K562 (cell line): ENCODE measurements at regions not wholly inside any gene's neighbourhood (a gene's known extent, or its start where the extent isn't known, plus 50 kb on each side); places are given as distances from the start of the nearest gene placed in this dataset.
A peak's percentile ranks its signal among the peaks of the same experiment; 100 is the strongest.

ENCODE experiments used
- ARID1B ChIP-seq: fragments of 450-650 bp; IDR thresholded peaks from 2 replicates; pipeline ENCODE4 v1.6.1; 2016; ENCODE audit warnings: antibody characterized with exemption, mild to moderate bottlenecking, inconsistent platforms
- CBFA2T2 ChIP-seq: fragments of 450-650 bp; conservative IDR thresholded peaks from 2 replicates; pipeline ENCODE4 v1.6.1; 2017; ENCODE audit warnings: mild to moderate bottlenecking
- CCNT2 ChIP-seq: IDR thresholded peaks from 2 replicates; pipeline ENCODE4 v1.6.1; 2011; ENCODE audit warnings: borderline replicate concordance, low read depth, mild to moderate bottlenecking, moderate library complexity, mixed read lengths, low read length; ENCODE audit not compliant: insufficient read length; ENCODE audit errors: extremely low read depth
- CREM ChIP-seq: IDR thresholded peaks from 2 replicates; pipeline ENCODE4 v1.6.1; 2014; ENCODE audit warnings: antibody characterized with exemption, low read depth
- CSDE1 ChIP-seq, 2 experiments: fragments of 450-650 bp; IDR thresholded peaks; 2 replicates each; pipeline ENCODE4 v1.6.1; 2016; ENCODE audit warnings: mild to moderate bottlenecking in 1 of 2
- ELF1 ChIP-seq: fragments of 200-800 bp; sonication (Bioruptor generic); IDR thresholded peaks from 2 replicates; pipeline ENCODE4 v1.6.1; 2016; ENCODE audit warnings: missing genetic modification characterization, missing compliant biosample characterization
- ETV1 ChIP-seq: fragments of 450-650 bp; conservative IDR thresholded peaks from 2 replicates; pipeline ENCODE4 v1.6.1; 2016; ENCODE audit warnings: missing genetic modification characterization, control low read depth, low read depth, missing compliant biosample characterization
- FOXJ2 ChIP-seq: fragments of 200-800 bp; sonication (Bioruptor generic); IDR thresholded peaks from 2 replicates; pipeline ENCODE4 v1.6.1; 2016; ENCODE audit warnings: missing genetic modification characterization, missing compliant biosample characterization
- MECOM ChIP-seq: fragments of 250-450 bp; sonication (Bioruptor Pico); IDR thresholded peaks from 2 replicates; pipeline ENCODE4 v1.8.0; 2022; ENCODE audit warnings: inconsistent platforms
- RB1 ChIP-seq: fragments of 450-650 bp; IDR thresholded peaks from 2 replicates; pipeline ENCODE4 v1.6.1; 2017; ENCODE audit warnings: low read depth, mild to moderate bottlenecking
- RCOR1 ChIP-seq, 2 experiments: IDR thresholded peaks; 2 replicates each; pipeline ENCODE4 v1.6.1; 2012; ENCODE audit warnings: low read depth in 2 of 2, low read length in 2 of 2, borderline replicate concordance in 1 of 2, improper control_type of control experiment in 1 of 2
- RUNX1 ChIP-seq: sonication (generic); IDR thresholded peaks from 2 replicates; pipeline ENCODE4 v1.6.1; 2016; ENCODE audit warnings: antibody characterized with exemption, low read depth
- TRIM28 ChIP-seq: fragments of 450-650 bp; IDR thresholded peaks from 2 replicates; pipeline ENCODE4 v1.6.1; 2017
- ZFP1 ChIP-seq: fragments of 450-650 bp; formaldehyde crosslinking; IDR thresholded peaks from 2 replicates; pipeline ENCODE4 v1.4.0; 2020; ENCODE audit warnings: mild to moderate bottlenecking, mixed read lengths
- ZFX ChIP-seq: sonication (generic); formaldehyde crosslinking; IDR thresholded peaks from 2 replicates; pipeline ENCODE4 v1.8.0; 2022; ENCODE audit warnings: mild to moderate bottlenecking, missing genetic modification reagents, moderate library complexity
- ZNF354B ChIP-seq: fragments of 250-450 bp; sonication (Bioruptor Pico); IDR thresholded peaks from 2 replicates; pipeline ENCODE4 v1.4.0; 2020
- ZNF778 ChIP-seq: fragments of 450-650 bp; formaldehyde crosslinking; IDR thresholded peaks from 2 replicates; pipeline ENCODE4 v1.4.0; 2020; ENCODE audit warnings: mild to moderate bottlenecking, moderate library complexity
- TF ChIP-seq, protein P1 (sequence below): fragments of 250-450 bp; sonication (Bioruptor Pico); IDR thresholded peaks from 2 replicates; pipeline ENCODE4 v1.9.0; 2021; ENCODE audit warnings: mild to moderate bottlenecking, inconsistent platforms
- TF ChIP-seq, protein P2 (sequence below): fragments of 450-650 bp; conservative IDR thresholded peaks from 2 replicates; pipeline ENCODE4 v1.6.1; 2016; ENCODE audit warnings: missing genetic modification characterization, low read depth, mild to moderate bottlenecking, control low read depth, missing compliant biosample characterization
- TF ChIP-seq, protein P3 (sequence below): fragments of 200-800 bp; sonication (Bioruptor generic); IDR thresholded peaks from 2 replicates; pipeline ENCODE4 v1.6.1; 2017; ENCODE audit warnings: missing genetic modification characterization, missing compliant biosample characterization
- TF ChIP-seq, protein P4 (sequence below): fragments of 250-450 bp; sonication (Bioruptor Pico); IDR thresholded peaks from 2 replicates; pipeline ENCODE4 v1.8.0; 2021; ENCODE audit warnings: moderate library complexity, mild to moderate bottlenecking, inconsistent platforms
- TF ChIP-seq, protein P5 (sequence below): sonication (generic); formaldehyde crosslinking; IDR thresholded peaks from 2 replicates; pipeline ENCODE4 v1.8.0; 2023; ENCODE audit warnings: mild to moderate bottlenecking, missing genetic modification reagents

DNA sequence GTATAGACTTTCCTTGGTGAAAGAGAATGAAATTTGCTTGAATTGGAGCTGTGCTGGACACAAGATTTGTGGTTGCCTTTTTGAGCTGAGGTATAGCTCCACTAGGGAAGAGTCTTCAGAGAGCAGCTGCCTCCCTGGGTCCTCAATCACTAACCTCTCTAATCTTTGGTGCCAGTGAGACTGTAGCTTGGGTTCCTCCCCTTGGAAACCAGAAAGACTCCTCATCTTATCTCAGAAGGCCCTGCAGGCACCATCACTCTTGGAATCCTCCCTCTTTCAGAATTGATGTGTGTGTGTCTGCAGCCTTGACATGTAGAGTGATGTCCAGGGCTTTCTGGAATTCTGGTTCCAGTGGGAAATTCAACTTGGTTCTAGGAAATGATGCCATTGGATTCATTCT lies 426.5 kb downstream of the RPS24 start (continued):
- TF ChIP-seq RCOR1 (IDR thresholded peaks at IDR 0.05; ENCODE audit: borderline replicate concordance in 1 of 2, low read depth in 2 of 2, low read length in 2 of 2) = peak in 1 of 2 experiments; percentile 71; a peak in 1 of 4 replicates
- TF ChIP-seq, protein P1, sequence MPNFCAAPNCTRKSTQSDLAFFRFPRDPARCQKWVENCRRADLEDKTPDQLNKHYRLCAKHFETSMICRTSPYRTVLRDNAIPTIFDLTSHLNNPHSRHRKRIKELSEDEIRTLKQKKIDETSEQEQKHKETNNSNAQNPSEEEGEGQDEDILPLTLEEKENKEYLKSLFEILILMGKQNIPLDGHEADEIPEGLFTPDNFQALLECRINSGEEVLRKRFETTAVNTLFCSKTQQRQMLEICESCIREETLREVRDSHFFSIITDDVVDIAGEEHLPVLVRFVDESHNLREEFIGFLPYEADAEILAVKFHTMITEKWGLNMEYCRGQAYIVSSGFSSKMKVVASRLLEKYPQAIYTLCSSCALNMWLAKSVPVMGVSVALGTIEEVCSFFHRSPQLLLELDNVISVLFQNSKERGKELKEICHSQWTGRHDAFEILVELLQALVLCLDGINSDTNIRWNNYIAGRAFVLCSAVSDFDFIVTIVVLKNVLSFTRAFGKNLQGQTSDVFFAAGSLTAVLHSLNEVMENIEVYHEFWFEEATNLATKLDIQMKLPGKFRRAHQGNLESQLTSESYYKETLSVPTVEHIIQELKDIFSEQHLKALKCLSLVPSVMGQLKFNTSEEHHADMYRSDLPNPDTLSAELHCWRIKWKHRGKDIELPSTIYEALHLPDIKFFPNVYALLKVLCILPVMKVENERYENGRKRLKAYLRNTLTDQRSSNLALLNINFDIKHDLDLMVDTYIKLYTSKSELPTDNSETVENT (CRISPR knock-in tag) = no peak
- TF ChIP-seq RB1 = no peak
- TF ChIP-seq, protein P2, sequence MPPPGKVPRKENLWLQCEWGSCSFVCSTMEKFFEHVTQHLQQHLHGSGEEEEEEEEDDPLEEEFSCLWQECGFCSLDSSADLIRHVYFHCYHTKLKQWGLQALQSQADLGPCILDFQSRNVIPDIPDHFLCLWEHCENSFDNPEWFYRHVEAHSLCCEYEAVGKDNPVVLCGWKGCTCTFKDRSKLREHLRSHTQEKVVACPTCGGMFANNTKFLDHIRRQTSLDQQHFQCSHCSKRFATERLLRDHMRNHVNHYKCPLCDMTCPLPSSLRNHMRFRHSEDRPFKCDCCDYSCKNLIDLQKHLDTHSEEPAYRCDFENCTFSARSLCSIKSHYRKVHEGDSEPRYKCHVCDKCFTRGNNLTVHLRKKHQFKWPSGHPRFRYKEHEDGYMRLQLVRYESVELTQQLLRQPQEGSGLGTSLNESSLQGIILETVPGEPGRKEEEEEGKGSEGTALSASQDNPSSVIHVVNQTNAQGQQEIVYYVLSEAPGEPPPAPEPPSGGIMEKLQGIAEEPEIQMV (tag) = no peak
- no peak for TF ChIP-seq FOXJ2
- peak; percentile 67 for TF ChIP-seq CBFA2T2
- no peak for TF ChIP-seq ZFP1 (CRISPR knock-in tag)
- no peak for TF ChIP-seq CREM
- TF ChIP-seq, protein P3, sequence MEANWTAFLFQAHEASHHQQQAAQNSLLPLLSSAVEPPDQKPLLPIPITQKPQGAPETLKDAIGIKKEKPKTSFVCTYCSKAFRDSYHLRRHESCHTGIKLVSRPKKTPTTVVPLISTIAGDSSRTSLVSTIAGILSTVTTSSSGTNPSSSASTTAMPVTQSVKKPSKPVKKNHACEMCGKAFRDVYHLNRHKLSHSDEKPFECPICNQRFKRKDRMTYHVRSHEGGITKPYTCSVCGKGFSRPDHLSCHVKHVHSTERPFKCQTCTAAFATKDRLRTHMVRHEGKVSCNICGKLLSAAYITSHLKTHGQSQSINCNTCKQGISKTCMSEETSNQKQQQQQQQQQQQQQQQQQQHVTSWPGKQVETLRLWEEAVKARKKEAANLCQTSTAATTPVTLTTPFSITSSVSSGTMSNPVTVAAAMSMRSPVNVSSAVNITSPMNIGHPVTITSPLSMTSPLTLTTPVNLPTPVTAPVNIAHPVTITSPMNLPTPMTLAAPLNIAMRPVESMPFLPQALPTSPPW (CRISPR knock-in tag) = no peak
- TF ChIP-seq TRIM28 = no peak
- peak; percentile 41; the same call in 1 of the 2 replicates for TF ChIP-seq ARID1B
- TF ChIP-seq ZFX (CRISPR knock-in tag) = no peak
- no peak for TF ChIP-seq RUNX1
- TF ChIP-seq, protein P4, sequence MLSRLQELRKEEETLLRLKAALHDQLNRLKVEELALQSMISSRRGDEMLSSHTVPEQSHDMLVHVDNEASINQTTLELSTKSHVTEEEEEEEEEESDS (CRISPR knock-in tag) = no peak
- no peak for TF ChIP-seq ELF1 (tag)
- no peak for TF ChIP-seq ZNF778
- TF ChIP-seq, protein P5, sequence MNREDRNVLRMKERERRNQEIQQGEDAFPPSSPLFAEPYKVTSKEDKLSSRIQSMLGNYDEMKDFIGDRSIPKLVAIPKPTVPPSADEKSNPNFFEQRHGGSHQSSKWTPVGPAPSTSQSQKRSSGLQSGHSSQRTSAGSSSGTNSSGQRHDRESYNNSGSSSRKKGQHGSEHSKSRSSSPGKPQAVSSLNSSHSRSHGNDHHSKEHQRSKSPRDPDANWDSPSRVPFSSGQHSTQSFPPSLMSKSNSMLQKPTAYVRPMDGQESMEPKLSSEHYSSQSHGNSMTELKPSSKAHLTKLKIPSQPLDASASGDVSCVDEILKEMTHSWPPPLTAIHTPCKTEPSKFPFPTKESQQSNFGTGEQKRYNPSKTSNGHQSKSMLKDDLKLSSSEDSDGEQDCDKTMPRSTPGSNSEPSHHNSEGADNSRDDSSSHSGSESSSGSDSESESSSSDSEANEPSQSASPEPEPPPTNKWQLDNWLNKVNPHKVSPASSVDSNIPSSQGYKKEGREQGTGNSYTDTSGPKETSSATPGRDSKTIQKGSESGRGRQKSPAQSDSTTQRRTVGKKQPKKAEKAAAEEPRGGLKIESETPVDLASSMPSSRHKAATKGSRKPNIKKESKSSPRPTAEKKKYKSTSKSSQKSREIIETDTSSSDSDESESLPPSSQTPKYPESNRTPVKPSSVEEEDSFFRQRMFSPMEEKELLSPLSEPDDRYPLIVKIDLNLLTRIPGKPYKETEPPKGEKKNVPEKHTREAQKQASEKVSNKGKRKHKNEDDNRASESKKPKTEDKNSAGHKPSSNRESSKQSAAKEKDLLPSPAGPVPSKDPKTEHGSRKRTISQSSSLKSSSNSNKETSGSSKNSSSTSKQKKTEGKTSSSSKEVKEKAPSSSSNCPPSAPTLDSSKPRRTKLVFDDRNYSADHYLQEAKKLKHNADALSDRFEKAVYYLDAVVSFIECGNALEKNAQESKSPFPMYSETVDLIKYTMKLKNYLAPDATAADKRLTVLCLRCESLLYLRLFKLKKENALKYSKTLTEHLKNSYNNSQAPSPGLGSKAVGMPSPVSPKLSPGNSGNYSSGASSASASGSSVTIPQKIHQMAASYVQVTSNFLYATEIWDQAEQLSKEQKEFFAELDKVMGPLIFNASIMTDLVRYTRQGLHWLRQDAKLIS (CRISPR knock-in tag) = no peak
- TF ChIP-seq CCNT2 = peak; percentile 53
- no peak for TF ChIP-seq ETV1 (tag)
- peak; percentile 80 for TF ChIP-seq MECOM
- no peak for TF ChIP-seq CSDE1 (IDR thresholded peaks at IDR 0.05)
- TF ChIP-seq ZNF354B (CRISPR knock-in tag) = no peak
